Endodermal cell (in vitro differentiated cells): ENCODE measurements at regions not wholly inside any gene's neighbourhood (a gene's known extent, or its start where the extent isn't known, plus 50 kb on each side); places are given as distances from the start of the nearest gene placed in this dataset.

Experiments
- DNase-seq: peaks from one replicate; pipeline ENCODE4 v3.0.0-alpha.2; 2017
- H3K27ac ChIP-seq: 2 replicates; pipeline ENCODE4 v1.5.1; 2013; ENCODE audit warnings: mild to moderate bottlenecking, low read depth, low read length, moderate library complexity
- H3K27me3 ChIP-seq: 2 replicates; pipeline ENCODE4 v1.6.1; 2013; ENCODE audit warnings: mild to moderate bottlenecking, low read length, moderate library complexity; ENCODE audit not compliant: insufficient read depth, control insufficient read depth, poor library complexity, severe bottlenecking
- H3K36me3 ChIP-seq: 2 replicates; pipeline ENCODE4 v1.7.0; 2013; ENCODE audit warnings: mild to moderate bottlenecking, low read length, moderate library complexity; ENCODE audit not compliant: control insufficient read depth, insufficient read depth
- H3K4me1 ChIP-seq: one replicate; pipeline ENCODE4 v1.7.0; 2013; ENCODE audit warnings: low read length; ENCODE audit not compliant: control insufficient read depth, insufficient read depth
- H3K4me3 ChIP-seq: 2 replicates; pipeline ENCODE4 v1.5.1; 2013; ENCODE audit warnings: mild to moderate bottlenecking, low read length, moderate library complexity
- H3K9ac ChIP-seq: 2 replicates; pipeline ENCODE4 v1.6.1; 2013; ENCODE audit warnings: mild to moderate bottlenecking, low read length, moderate library complexity; ENCODE audit not compliant: poor library complexity, severe bottlenecking; ENCODE audit errors: extremely low read depth
- H3K9me3 ChIP-seq: 2 replicates; pipeline ENCODE4 v1.6.1; 2013; ENCODE audit warnings: mild to moderate bottlenecking, low read length, moderate library complexity; ENCODE audit not compliant: control insufficient read depth
- H3K27ac Mint-ChIP-seq: 2 replicates; pipeline ENCODE4 v1.8.0; 2020; ENCODE audit warnings: mixed read lengths
- H3K27me3 Mint-ChIP-seq: 2 replicates; pipeline ENCODE4 v1.8.0; 2021; ENCODE audit warnings: mild to moderate bottlenecking, mixed read lengths; ENCODE audit not compliant: insufficient read depth
- H3K36me3 Mint-ChIP-seq: 2 replicates; pipeline ENCODE4 v1.8.0; 2020; ENCODE audit warnings: low read depth, mixed read lengths
- H3K4me1 Mint-ChIP-seq: 2 replicates; pipeline ENCODE4 v1.8.0; 2020; ENCODE audit warnings: mixed read lengths
- H3K4me3 Mint-ChIP-seq: 2 replicates; pipeline ENCODE4 v1.8.0; 2020; ENCODE audit warnings: mild to moderate bottlenecking, moderate library complexity, mixed read lengths
- H3K9me3 Mint-ChIP-seq: 2 replicates; pipeline ENCODE4 v1.8.0; 2020; ENCODE audit warnings: mild to moderate bottlenecking, mixed read lengths
- WGBS, 2 experiments: methylation state at CpG; one replicate each; pipeline versions ENCODE4 v1.1.5 to v1.1.7; 2013; ENCODE audit warnings: missing lambda C conversion rate in 2 of 2, mixed read lengths in 1 of 2; ENCODE audit not compliant: insufficient coverage in 1 of 2, insufficient read length in 1 of 2; 5-methylcytosine and 5-hydroxymethylcytosine counted together
- TF ChIP-seq, protein P1 (sequence below): fragments of 200-600 bp; sonication (generic); conservative IDR thresholded peaks from 2 replicates; pipeline ENCODE4 v1.5.0; 2021; ENCODE audit warnings: antibody characterized with exemption, mild to moderate bottlenecking

DNA sequence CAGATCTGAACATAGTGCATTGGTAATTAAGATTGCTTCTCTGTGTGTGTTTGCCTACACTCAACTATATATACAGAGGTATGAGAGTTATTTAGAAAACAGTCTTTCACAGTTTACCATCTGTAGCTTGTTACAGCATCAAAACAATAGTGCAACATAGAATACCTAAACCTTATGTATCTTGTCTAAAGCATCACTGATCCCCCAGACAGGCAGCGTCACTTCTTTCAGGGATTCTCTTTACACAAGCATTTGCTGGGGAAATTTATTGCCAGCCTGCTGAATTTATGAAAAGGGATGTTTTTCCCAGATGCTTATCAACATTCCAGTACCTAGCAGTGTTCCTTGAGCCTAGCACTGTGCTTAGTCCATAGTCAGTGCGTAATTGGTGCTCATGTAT, 195.8 kb upstream of the COL8A1 start:
- Mint-ChIP-seq H3K27me3 (no peaks in the 10 kb centered on the region), H3K9me3 (peaks cover 8% of the 10 kb centered on the region), H3K27ac (no peak overlapping the region), H3K4me3 (no peak overlapping the region), H3K36me3 (no peaks in the 10 kb centered on the region), H3K4me1 (peaks cover 15% of the 10 kb centered on the region)
- H3K27me3 ChIP-seq = no peaks in the 10 kb centered on the region
- no peak overlapping the region for H3K4me3 ChIP-seq
- no peak for DNase-seq
- WGBS, 2 experiments = 93 to 100% methylated on average over 2 of the region's 2 CpGs
- no peaks in the 10 kb centered on the region for H3K9me3 ChIP-seq
- TF ChIP-seq, protein P1, sequence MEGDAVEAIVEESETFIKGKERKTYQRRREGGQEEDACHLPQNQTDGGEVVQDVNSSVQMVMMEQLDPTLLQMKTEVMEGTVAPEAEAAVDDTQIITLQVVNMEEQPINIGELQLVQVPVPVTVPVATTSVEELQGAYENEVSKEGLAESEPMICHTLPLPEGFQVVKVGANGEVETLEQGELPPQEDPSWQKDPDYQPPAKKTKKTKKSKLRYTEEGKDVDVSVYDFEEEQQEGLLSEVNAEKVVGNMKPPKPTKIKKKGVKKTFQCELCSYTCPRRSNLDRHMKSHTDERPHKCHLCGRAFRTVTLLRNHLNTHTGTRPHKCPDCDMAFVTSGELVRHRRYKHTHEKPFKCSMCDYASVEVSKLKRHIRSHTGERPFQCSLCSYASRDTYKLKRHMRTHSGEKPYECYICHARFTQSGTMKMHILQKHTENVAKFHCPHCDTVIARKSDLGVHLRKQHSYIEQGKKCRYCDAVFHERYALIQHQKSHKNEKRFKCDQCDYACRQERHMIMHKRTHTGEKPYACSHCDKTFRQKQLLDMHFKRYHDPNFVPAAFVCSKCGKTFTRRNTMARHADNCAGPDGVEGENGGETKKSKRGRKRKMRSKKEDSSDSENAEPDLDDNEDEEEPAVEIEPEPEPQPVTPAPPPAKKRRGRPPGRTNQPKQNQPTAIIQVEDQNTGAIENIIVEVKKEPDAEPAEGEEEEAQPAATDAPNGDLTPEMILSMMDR = no peak
- H3K36me3 ChIP-seq = no peaks in the 10 kb centered on the region
- no peak overlapping the region for H3K9ac ChIP-seq
- no peaks in the 10 kb centered on the region for H3K4me1 ChIP-seq
- H3K27ac ChIP-seq = no peak overlapping the region

DNA sequence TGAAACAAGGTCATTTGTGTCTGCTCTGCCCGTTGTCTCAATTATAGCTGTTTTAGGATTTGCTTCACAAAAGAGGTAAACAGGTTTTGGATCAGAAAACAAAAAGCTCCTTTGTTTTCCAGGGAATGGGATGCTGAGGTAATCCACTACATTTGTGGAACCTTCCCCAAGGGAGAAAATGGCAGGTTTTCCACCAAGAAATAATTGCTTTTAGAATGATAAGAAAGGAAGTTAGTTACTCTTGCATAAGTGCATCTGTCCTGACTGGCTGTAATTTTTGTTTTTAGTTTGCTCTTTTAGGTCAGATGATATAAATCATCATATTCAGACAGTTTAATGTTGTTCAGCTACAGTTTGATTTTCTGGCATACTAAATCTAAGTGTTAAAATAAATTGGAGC, 198.5 kb upstream of the COL8A1 start:
- WGBS, 2 experiments = 63% methylated on average over 1 of the region's 1 CpG; no CpG with 5 or more reads in 1 of the 2 experiments
- peaks cover 14% of the 10 kb centered on the region for H3K9me3 Mint-ChIP-seq

DNA sequence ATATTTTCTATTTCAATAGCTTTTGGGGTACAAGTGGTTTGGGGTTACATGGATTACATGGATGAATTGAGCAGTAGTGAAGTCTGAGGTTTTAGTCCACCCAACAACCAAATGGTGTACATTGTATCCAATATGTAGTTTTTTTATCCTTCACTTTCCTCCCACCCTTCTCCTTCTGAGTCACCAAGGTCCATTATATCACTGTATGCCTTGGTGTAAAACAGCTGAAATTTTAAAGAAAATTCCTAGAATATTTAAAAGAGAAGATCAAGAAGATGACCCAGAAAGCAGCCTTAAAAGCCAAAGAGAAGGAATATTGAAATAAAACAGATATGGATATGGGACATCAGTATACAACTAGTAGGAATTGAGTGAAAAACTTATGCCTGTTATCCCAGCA, 204.2 kb upstream of the COL8A1 start:
- no peaks in the 10 kb centered on the region for H3K36me3 Mint-ChIP-seq
- DNase-seq = no peak
- TF ChIP-seq, protein P1 = no peak
- no peak overlapping the region for H3K27ac ChIP-seq
- no peaks in the 10 kb centered on the region for H3K36me3 ChIP-seq
- no peaks in the 10 kb centered on the region for H3K4me1 Mint-ChIP-seq
- H3K9me3 ChIP-seq = no peaks in the 10 kb centered on the region
- H3K27me3 Mint-ChIP-seq = no peaks in the 10 kb centered on the region
- H3K9ac ChIP-seq = no peak overlapping the region
- H3K4me3 ChIP-seq = no peak overlapping the region
- H3K4me1 ChIP-seq = no peaks in the 10 kb centered on the region
- H3K27ac Mint-ChIP-seq = no peak overlapping the region
- H3K9me3 Mint-ChIP-seq = peaks cover 10% of the 10 kb centered on the region
- no peak overlapping the region for H3K4me3 Mint-ChIP-seq
- H3K27me3 ChIP-seq = no peaks in the 10 kb centered on the region

More for the DNA sequence above, 198.5 kb upstream of the COL8A1 start:
- no peaks in the 10 kb centered on the region for H3K36me3 Mint-ChIP-seq
- H3K4me3 Mint-ChIP-seq = no peak overlapping the region
- Histone ChIP-seq H3K27me3 (no peaks in the 10 kb centered on the region), H3K36me3 (no peaks in the 10 kb centered on the region), H3K4me3 (no peak overlapping the region), H3K4me1 (no peaks in the 10 kb centered on the region), H3K9ac (no peak overlapping the region), H3K9me3 (no peaks in the 10 kb centered on the region), H3K27ac (no peak overlapping the region)
- peaks cover 15% of the 10 kb centered on the region for H3K4me1 Mint-ChIP-seq
- TF ChIP-seq, protein P1 = no peak
- H3K27ac Mint-ChIP-seq = no peak overlapping the region
- H3K27me3 Mint-ChIP-seq = no peaks in the 10 kb centered on the region
- DNase-seq = no peak
